Heart right ventricle (tissue), 16 donors: ENCODE measurements at regions not wholly inside any gene's neighbourhood (a gene's known extent, or its start where the extent isn't known, plus 50 kb on each side); places are given as distances from the start of the nearest gene placed in this dataset.

Experiments
- ATAC-seq, 8 donors: fragments of 200-7000 bp; cut with Tn5 transposase; one replicate each; pipeline ENCODE4 v1.9.1; 2020; ENCODE audit warnings: mild to moderate bottlenecking in 8 of 8, moderate library complexity in 8 of 8, moderate number of reproducible peaks in 1 of 8
- DNase-seq, 2 donors: peaks; one replicate each; pipeline ENCODE4 v3.0.0-alpha.2; 2020
- H3K27ac ChIP-seq, 10 donors: fragments of 200-600 bp; sonication (generic) in 2 of 10; one replicate each; pipeline versions ENCODE4 v1.5.0 to v1.8.0; 2020 to 2022; ENCODE audit warnings: mild to moderate bottlenecking in 3 of 10
- H3K27me3 ChIP-seq, 7 donors: fragments of 200-600 bp; one replicate each; pipeline ENCODE4 v1.8.0; 2021 to 2022; ENCODE audit warnings: mild to moderate bottlenecking in 2 of 7
- H3K36me3 ChIP-seq, 9 donors: fragments of 200-600 bp; sonication (generic) in 1 of 9; one replicate each; pipeline versions ENCODE4 v1.5.0 to v1.8.0; 2020 to 2022; ENCODE audit warnings: mild to moderate bottlenecking in 2 of 9
- H3K4me1 ChIP-seq, 9 donors: fragments of 200-600 bp; sonication (generic) in 1 of 9; one replicate each; pipeline versions ENCODE4 v1.5.0 to v1.8.0; 2020 to 2022; ENCODE audit warnings: mild to moderate bottlenecking in 4 of 9
- H3K4me3 ChIP-seq, 10 donors: fragments of 200-600 bp; sonication (generic) in 2 of 10; one replicate each; pipeline versions ENCODE4 v1.5.0 to v1.8.0; 2020 to 2022; ENCODE audit warnings: mild to moderate bottlenecking in 7 of 10, moderate library complexity in 2 of 10
- H3K9me3 ChIP-seq, 11 donors: fragments of 200-600 bp in 10 of 11; sonication (generic) in 2 of 11; one replicate each; pipeline versions ENCODE4 v1.5.0 to v1.8.0; 2013 to 2022; ENCODE audit warnings: mild to moderate bottlenecking in 2 of 11, control low read depth in 1 of 11, moderate library complexity in 1 of 11
- WGBS, 2 donors: extraction: QIAGEN DNeasy Blood & Tissue Kit; methylation state at CpG; one replicate each; pipeline ENCODE4 v1.1.7; 2013; ENCODE audit warnings: inconsistent platforms in 1 of 2; 5-methylcytosine and 5-hydroxymethylcytosine counted together
- intact Hi-C, 10 donors: fragments of 100-400 bp; cut with DNase I; formaldehyde crosslinking; loops; one replicate each; pipeline versions ENCODE4 v1.11.1 to v1.14.2; 2022
- TF ChIP-seq, protein P1 (sequence below), 9 donors: fragments of 200-600 bp; sonication (generic) in 2 of 9; IDR thresholded peaks; one replicate each; pipeline versions ENCODE4 v1.5.0 to v1.8.0; 2021 to 2022; ENCODE audit warnings: antibody characterized with exemption in 9 of 9, mild to moderate bottlenecking in 5 of 9, moderate library complexity in 1 of 9
- donor health status: Arrhythmogenic right ventricular cardiomyopathy.
- donor health status: ischemic (EF 13 %, LVEDD 7.1; RV severe dilation, severe dysfunction).
- donor health status: healthy with polysubstance abuse.
- donor health status: DM: no; HTN: yes; CAD: no.
- donor health status: DM: no; HTN: no; CAD: no.
- donor health status: ischemic (EF 25% LVEDD 6.9; RV normal size, moderate dysfunction).
- donor health status: ischemic (EF 25% LVEDD 5.7; RV mildly dilated, moderate dysfunction).
- donor health status: healthy.
- donor health status: DM: yes; HTN: yes; CAD: no.
- donor health status: Ischemic cardiomyopathy.
- donor health status: ischemic (EF 35%, LVEDD 5.7; RV mildly dilated, moderate dysfunction).
- donor health status: nonischemic (EF 11% LVEDD 7.7; RV severe dilation, severe dysfunction).
- donor health status: DM: yes; HTN: yes; CAD: no.
- donor health status: PGD.
- donor health status: ischemic (EF 29% LVEDD 5.4; RV normal size, mild dysfunction).
- donor health status: nonischemic (EF 23%, LVEDD 6.1; RV moderate dilation, normal function).

DNA sequence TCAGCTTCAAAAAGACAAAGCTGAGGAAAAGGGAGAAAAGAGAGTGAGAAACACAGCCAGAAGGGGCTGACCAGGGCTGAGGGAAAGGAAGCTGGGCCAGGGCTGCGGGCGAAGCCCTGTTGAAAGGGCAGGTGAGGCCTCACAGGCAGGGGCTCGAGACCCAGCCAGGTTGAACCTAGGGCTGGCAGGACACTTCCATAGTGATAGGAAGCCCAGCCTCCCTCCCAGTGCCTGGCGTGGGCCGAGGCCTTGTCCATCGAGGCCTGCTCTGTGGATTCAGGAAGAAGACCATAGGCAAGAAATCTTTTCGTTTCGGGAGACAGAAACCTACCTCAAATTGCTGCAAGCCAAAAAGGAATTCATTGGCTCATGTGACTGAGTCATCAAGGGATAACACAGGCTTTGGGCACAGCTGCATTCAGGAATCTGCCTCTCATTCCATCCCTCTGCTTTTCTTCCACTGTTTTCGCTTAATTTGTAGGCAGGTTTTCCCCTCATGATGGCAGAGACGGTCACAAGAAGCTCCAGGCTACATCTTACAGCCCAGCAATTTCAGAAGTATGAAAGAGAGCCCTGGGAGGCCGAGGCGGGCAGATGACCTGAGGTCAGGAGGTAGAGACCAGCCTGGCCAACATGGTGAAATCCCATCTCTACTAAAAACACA, 311.1 kb upstream of the SULF2 start:
- TF ChIP-seq, protein P1, sequence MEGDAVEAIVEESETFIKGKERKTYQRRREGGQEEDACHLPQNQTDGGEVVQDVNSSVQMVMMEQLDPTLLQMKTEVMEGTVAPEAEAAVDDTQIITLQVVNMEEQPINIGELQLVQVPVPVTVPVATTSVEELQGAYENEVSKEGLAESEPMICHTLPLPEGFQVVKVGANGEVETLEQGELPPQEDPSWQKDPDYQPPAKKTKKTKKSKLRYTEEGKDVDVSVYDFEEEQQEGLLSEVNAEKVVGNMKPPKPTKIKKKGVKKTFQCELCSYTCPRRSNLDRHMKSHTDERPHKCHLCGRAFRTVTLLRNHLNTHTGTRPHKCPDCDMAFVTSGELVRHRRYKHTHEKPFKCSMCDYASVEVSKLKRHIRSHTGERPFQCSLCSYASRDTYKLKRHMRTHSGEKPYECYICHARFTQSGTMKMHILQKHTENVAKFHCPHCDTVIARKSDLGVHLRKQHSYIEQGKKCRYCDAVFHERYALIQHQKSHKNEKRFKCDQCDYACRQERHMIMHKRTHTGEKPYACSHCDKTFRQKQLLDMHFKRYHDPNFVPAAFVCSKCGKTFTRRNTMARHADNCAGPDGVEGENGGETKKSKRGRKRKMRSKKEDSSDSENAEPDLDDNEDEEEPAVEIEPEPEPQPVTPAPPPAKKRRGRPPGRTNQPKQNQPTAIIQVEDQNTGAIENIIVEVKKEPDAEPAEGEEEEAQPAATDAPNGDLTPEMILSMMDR (IDR thresholded peaks at IDR 0.05), result no peak
- no peaks in the 10 kb centered on the region for H3K9me3 ChIP-seq
- no peaks in the 10 kb centered on the region for H3K36me3 ChIP-seq
- H3K4me1 ChIP-seq, result no peaks in the 10 kb centered on the region
- no peak overlapping the region for H3K4me3 ChIP-seq
- intact Hi-C loops, result no loop called here
- peaks cover 0 to 9% (median 0%) of the 10 kb centered on the region in 7 donors for H3K27me3 ChIP-seq
- 91 to 97% methylated on average over 12 of the region's 12 CpGs for WGBS, 2 donors
- ATAC-seq (no peak), DNase-seq (no peak)
- H3K27ac ChIP-seq, result no peak overlapping the region

DNA sequence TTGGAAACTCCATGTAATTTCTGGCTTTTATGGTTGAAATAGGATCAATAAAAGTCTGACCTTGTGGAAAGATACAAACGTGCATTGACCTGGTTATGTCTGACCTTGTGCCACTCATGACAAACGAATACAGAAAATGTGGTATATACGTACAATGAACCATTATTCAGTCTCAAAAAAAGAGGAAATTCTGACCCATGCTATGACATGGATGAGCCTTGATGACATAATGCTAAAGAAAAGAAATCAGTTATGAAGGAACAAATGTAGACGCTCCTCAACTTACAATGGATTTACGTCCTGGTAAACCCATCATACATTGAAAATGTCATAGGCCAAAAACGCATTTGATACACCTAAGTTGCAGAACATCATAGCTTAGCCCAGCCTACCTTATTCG, 309.7 kb upstream of the SULF2 start:
- TF ChIP-seq, protein P1 (IDR thresholded peaks at IDR 0.05), result no peak
- Histone ChIP-seq H3K4me3 (no peak overlapping the region), H3K27me3 (peaks cover 0 to 19% (median 4%) of the 10 kb centered on the region in 7 donors), H3K9me3 (no peaks in the 10 kb centered on the region), H3K36me3 (no peaks in the 10 kb centered on the region), H3K4me1 (no peaks in the 10 kb centered on the region), H3K27ac (no peak overlapping the region)
- intact Hi-C loops, result no loop called here
- 89 to 93% methylated on average over 7 of the region's 7 CpGs for WGBS, 2 donors
- DNase-seq, result no peak
- ATAC-seq, result no peak

GRCh38 chr20:48094196-48094749, 309.0 kb upstream of the SULF2 start:
- Histone ChIP-seq H3K36me3 (no peaks in the 10 kb centered on the region), H3K9me3 (no peaks in the 10 kb centered on the region), H3K4me1 (no peaks in the 10 kb centered on the region), H3K27me3 (peaks cover 0 to 23% (median 6%) of the 10 kb centered on the region in 7 donors), H3K27ac (no peak overlapping the region), H3K4me3 (no peak overlapping the region)
- ATAC-seq (no peak), DNase-seq (no peak)
- TF ChIP-seq, protein P1 (IDR thresholded peaks at IDR 0.05), result no peak
- 77 to 81% methylated on average over 5 of the region's 5 CpGs for WGBS, 2 donors
- intact Hi-C loops, result no loop called here

DNA sequence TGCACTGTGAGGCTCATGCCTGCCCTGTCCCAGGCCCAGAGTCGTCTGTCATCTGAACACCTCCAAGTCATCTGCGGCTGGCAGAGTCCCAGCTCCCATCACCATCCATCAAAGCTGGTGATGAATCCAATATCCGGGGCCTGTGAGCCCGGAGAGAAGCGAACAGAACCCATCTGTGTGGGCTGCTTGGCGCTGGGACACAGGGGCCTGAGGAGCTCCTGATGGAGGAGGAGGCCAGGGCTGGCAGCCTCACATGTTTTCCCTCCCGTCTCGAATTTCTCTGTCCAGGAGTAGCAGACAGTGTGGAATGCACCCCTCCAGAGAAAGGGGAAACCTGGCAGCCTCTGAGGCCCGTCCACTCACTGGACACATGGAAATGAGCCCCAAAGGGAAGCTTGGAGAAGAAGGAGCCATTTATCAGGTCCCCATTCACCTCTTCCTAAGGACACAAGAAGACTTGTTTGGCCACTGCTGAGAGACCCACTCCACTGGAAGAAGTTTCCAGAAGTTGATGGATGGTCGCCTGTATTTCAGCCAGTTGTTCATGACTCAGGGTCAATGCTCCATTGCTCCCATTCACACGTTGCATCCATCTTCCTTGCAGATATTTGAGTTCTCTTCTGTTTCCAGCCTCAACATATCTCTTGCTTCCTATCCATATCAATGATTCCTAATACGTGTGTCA, 307.5 kb upstream of the SULF2 start:
- no peak overlapping the region for H3K4me3 ChIP-seq
- TF ChIP-seq, protein P1 (IDR thresholded peaks at IDR 0.05), result no peak
- no peak for ATAC-seq
- no peaks in the 10 kb centered on the region for H3K4me1 ChIP-seq
- intact Hi-C loops, result no loop called here
- 76 to 78% methylated on average over 12 of the region's 12 CpGs for whole genome bisulfite sequencing, 2 donors
- no peak for DNase-seq
- no peaks in the 10 kb centered on the region for H3K36me3 ChIP-seq
- H3K27ac ChIP-seq, result no peak overlapping the region
- no peaks in the 10 kb centered on the region for H3K9me3 ChIP-seq
- peaks cover 0 to 28% (median 9%) of the 10 kb centered on the region in 7 donors for H3K27me3 ChIP-seq
